HG03280 (cell line): ENCODE measurements at regions not wholly inside any gene's neighbourhood (a gene's known extent, or its start where the extent isn't known, plus 50 kb on each side); places are given as distances from the start of the nearest gene placed in this dataset.

Experiments used
- ATAC-seq: cut with Tn5 transposase; IDR thresholded peaks from one replicate; pipeline ENCODE4 v1.9.1; 2021; ENCODE audit warnings: mild to moderate bottlenecking, moderate library complexity; ENCODE audit not compliant: unreplicated experiment

DNA sequence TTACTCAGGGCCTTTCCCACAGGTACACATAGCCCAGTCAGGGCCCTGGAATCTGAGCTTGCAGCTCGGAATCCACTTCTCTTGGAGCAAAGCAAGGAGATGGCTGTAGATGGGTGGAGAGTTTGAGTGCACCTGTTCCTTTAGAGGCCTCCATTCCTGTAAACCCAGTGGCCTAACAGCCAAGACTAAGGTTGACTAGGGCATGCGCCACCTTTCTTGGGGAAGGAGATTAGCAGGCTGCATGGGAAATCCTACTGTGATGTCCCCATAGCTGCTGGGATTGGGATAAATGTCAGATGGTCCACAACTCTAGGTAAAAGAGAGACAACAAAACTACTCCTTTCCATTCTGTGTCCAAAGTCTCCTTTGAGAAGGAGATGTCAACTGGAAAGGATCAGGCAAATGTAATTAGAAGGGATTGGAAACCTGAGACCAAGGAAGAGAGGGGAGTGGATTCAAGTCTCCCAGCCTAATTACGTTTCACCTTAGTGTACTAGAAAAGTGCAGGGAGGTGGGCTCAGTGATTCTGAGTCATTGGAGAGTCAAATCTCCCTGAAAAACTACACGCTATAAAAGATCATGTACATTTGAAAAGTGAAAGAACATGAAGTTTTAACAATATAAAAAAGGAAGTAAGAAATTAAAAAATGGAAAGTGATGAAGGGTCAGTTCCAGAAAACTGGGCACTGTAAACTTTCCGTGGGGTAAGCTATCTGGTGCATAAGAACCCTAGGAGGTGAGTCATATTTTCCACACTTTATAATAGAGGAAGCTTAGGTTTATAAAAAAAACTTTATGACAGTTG, 104.2 kb downstream of the SEC61B start:
- no peak for ATAC-seq

DNA sequence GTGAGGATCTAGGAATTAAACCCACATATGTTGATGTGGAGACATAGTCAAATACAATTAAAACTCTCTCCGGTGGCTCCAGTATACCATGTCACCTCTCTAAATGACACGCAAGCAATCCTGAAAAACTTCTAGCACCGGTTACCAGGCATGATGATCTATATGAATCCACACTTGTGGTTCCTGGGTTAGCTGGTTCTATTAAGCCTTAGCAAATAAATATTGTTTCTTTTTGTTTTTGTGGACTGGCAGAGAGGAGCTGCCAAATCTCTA, 104.8 kb downstream of the SEC61B start:
- ATAC-seq: no peak

GRCh38 chr9:99327667-99328066, 105.6 kb downstream of the SEC61B start:
- no peak for ATAC-seq

- ATAC-seq: no peak
These were observed 113.2 kb downstream of the SEC61B start for GRCh38 chr9:99335280-99335679.

GRCh38 chr9:99336005-99336404, 113.9 kb downstream of the SEC61B start:
- ATAC-seq: no peak

GRCh38 chr9:99336531-99336930, 114.4 kb downstream of the SEC61B start:
- no peak for ATAC-seq

DNA sequence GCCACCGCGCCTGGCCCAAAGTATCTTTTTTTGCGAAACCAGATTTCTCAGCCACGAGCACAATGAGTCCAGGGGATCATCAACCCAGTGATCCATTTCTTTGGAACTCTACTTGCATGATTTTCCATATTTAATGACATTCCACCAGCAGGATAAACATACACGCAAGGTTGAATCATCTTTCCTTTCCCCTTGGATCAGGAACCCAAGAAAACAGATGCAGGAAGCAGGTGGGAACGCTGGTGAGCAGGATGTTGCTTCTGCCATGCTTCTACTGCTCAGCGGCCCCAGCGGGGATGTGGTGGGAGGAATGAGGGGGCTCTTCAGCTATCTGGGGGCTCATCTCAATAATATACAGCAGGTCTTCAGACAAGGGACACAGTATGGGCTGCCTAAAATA, 118.2 kb downstream of the SEC61B start:
- ATAC-seq: no peak

- ATAC-seq: no peak
These were observed 119.6 kb downstream of the SEC61B start for GRCh38 chr9:99341686-99342085.

GRCh38 chr9:99345451-99345850, 123.4 kb downstream of the SEC61B start:
- no peak for ATAC-seq

GRCh38 chr9:99345942-99346341, 123.9 kb downstream of the SEC61B start:
- ATAC-seq: no peak

DNA sequence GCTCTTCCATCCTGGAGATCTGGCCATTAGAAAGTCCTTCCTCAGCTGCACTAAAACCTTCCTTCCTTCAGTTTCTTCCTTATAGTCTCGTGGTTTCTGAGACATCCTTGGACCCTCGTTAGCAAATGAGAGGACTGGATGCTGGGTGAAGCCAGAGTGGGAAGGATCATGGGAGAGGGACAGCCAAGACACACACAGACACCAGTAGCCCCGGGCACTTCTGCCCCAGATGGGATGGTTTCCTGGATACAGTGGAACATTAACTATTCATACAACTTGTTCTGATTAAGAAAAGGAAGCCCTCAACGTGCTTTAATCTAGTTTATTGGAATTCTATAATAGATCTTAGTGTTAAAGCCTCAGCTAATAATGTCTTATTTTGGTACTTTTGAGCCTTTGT, 125.5 kb downstream of the SEC61B start:
- ATAC-seq: no peak

DNA sequence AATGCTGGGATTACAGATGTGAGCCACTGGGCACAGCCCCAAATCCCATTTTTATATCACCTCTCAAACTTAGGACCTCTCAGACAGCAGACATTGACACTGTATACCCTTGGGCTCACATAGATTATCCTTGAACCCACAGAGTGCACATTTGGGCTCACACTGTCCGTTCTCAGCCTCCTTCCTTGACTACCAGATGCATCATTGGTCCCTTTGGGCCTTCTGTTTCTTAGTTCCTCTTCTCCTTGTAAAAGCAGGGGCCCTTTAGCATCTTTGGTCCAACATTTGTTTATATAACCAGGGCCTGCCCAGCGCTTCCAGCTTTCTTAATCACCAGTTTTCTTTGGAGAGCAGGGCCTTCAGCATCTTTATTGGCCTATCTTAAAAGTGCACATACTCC, 126.2 kb downstream of the SEC61B start:
- no peak for ATAC-seq

- no peak for ATAC-seq
These were observed 127.8 kb downstream of the SEC61B start for GRCh38 chr9:99349870-99350269.

GRCh38 chr9:99350461-99350860, 128.4 kb downstream of the SEC61B start:
- no peak for ATAC-seq

DNA sequence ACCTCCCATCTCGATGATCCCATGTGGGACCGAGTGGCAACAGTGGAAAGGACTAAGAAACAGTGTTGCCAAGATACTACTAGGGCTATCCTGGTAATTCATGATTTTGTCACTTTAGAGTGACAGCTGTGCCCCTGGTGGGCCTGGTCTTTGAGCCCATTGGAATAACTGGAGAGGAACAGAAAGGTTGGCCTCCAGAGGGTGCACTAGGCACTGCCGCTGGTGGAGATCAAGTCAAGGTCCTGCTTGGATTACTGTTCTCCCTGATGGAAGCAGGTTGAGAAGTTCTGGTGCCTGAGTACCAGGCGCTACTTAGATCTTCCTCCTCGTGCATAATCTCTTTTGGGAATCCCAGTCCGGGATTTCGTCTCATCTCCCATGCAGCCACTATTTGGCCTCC, 129.6 kb downstream of the SEC61B start:
- no peak for ATAC-seq

GRCh38 chr9:99352826-99353225, 130.7 kb downstream of the SEC61B start:
- no peak for ATAC-seq

DNA sequence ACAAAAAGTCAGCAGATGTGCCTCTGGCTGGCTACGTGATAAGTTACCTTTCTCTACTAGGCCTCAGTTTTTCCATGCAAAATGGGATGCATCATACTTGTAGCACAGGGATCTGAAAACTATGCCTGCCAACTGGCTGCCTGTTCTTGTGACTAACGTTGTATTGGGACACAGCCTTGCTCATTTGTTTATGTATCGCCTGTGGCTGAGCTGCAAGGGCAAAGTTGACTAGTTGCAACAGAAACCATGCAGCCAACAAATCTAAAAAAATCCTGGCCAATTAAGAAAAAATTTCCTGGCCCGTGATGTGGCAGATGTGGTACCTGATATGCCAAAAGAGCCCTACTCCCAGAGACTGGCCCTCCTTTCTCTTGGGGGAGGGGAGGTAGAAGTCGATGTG, 131.3 kb downstream of the SEC61B start:
- ATAC-seq: no peak

- ATAC-seq: no peak
These were observed 132.0 kb downstream of the SEC61B start for GRCh38 chr9:99354104-99354503.

DNA sequence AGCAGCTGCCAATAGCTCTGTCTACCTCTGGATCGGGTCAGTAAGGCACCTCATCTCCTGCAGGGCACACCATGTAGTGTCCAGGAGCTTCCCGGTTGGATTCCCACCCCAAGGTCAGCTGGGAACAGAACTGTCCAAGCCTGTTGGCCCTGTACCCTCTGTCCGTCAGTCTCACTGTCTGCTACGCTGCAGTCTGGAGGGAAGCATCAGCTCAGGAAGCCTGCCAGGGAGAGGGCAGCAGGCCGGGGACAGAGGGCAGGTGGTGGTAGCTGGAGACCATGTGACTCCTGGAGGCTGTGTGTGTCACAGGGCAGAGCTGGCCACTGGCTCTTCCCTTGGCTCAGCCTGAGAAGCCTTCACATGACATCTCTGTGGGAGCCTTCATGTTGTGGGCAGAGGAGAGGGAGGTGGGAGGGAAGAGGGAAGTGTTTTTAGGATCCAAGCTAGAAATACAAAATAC, 134.5 kb downstream of the SEC61B start:
- no peak for ATAC-seq

DNA sequence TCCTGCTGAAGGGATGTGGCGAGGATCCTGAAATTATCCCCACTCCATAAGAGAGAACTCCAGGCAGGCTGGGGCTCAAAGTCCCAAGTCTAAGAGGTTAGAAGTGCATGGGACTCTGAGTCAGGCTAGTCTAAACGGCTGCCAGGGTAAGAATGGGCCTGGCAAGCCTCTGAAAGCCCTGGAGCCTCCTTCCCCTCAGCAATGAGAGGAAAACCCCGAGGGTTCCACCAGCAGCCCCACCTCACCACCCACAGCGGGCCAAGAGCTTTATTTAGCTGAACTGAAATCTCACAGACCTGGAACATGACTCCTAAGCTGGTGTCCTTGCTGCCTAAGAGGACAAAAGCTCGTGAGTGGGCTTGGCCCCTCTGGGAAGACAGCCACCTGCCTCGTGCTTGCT, 135.5 kb downstream of the SEC61B start:
- no peak for ATAC-seq

DNA sequence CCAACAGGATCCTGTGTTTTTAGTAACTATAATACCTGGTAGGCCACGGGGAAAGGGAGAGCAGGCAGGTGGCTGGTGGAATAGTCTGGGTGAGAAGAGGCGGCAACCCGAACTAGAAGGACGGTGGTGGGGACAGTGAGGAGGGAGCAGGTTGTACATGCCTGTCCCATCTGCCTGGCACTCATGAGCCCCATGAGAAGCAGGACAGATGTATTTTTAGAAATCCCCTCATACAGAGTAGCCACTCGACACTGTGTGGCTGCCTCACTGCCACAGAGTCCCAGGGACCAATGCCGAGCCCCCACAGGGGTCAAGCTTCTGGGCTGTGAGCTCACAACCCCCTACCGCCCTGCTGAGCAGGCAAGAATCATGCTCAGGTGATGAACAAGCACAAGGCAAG, 136.6 kb downstream of the SEC61B start:
- no peak for ATAC-seq

GRCh38 chr9:99359336-99359735, 137.3 kb downstream of the SEC61B start:
- no peak for ATAC-seq

DNA sequence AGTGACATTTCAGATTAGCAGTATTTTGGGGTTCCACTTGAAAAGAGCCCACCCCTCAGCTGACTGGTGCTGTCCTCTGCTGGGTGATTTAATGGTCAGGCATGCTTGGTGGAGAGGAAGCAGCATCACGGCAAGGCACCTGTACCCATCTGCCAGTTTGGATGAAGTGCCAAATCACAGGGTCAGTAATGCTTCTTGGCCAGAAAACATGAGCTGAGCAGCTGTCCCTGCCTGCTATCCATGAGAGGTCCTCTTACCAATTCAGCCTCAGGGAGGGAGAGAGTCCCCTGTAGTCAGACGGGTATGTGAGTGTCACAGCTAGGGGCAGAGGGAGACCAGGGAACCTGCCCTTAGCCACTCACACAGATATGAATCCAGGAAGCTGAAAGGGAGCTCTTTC, 137.9 kb downstream of the SEC61B start:
- no peak for ATAC-seq
